Ammon's horn (tissue), 1 donor: ENCODE measurements at regions not wholly inside any gene's neighbourhood (a gene's known extent, or its start where the extent isn't known, plus 50 kb on each side); places are given as distances from the start of the nearest gene placed in this dataset.
"Not testable (repeated sequence)": the region's sequence is repeated elsewhere in the genome, so short reads cannot be mapped to it uniquely, and the experiment has no call there.

ENCODE experiments used
- DNase-seq: peaks from one replicate; pipeline ENCODE4 v3.0.0-alpha.2; 2016; ENCODE audit warnings: low spot score

- DNase-seq = no peak
These were observed 344.4 kb upstream of the SLC39A10 start for GRCh38 chr2:195312662-195313061.

GRCh38 chr2:195308163-195308562 lies 348.9 kb upstream of the SLC39A10 start:
- no peak for DNase-seq

DNA sequence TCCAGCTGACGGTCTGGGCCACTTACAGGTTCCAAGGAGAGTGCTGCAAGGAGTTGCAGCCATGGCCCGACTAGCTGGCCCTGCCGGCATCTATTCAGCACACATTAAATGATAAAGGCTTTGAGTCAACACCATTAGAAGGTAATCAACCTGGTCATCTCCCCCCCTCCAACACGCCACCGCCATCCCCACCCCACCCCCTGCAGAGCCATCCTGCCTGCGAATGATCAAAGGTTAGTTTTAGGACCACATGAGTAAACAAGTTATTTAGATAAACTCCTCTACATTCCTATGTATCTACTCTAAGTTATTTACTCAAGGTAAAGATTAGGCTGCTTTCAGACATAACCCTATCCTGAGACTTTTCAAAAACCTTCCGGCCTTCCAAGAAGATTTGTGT lies 349.3 kb upstream of the SLC39A10 start:
- no peak for DNase-seq

DNA sequence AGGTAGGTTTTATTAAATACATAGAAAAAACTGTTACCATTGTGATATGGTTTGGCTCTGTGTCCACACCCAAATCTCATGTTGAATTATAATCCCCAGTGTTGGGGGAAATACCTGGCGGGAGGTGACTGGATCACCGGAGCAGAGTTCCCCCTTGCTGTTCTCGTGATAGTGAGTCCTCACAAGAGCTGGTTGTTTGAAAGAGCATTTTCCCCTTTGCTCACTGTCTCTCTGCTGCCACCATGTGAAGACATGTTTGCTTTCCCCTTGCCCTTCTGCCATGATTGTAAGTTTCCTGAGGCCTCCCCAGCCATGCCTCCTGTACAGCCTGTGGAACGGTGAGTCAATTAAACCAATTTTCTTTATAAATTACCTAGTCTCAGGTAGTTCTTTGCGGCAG lies 352.7 kb upstream of the SLC39A10 start:
- no peak for DNase-seq

DNA sequence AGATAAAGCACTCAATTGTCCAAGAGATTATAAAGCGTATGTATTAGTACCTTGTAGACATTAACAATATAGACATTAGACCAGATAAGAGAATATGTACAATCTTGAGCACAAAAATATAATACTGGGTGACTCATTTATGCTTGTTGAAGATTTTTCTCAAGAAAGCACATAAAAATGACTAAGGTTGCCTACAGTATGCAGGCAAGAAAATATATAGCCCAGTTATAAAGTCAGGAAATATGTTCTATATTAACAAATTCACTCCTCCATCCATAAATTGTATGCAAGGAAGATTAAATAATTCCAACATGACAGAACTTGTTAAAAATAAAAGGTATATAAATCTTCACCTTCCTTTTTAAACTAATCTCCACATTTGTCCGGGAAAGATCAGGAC lies 356.4 kb upstream of the SLC39A10 start:
- DNase-seq = no peak

- no peak for DNase-seq
These were observed 357.4 kb upstream of the SLC39A10 start for GRCh38 chr2:195299600-195299999.

DNA sequence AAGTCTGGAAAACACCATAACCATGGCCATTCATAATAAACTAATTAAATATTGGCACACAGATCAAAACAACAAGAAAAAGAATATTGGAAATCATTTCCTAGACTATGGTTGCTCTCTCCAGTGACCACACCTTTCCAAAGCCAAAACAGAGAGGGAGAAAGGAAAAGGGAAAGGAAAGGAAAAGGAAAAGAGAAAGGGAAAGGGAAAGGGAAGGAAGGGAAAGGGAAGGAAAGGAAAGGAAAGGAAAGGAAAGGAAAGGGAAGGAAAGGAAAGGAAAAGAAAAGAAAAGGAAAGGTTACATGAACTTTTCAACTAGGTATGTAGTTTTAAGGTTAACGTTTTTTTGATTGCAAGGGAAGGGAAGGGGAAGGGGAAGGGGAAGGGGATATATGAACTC lies 360.5 kb upstream of the SLC39A10 start:
- DNase-seq = no peak

GRCh38 chr2:195289081-195289480 lies 367.9 kb upstream of the SLC39A10 start:
- DNase-seq = no peak

GRCh38 chr2:195279840-195280427 lies 377.1 kb upstream of the SLC39A10 start:
- DNase-seq = no peak

DNA sequence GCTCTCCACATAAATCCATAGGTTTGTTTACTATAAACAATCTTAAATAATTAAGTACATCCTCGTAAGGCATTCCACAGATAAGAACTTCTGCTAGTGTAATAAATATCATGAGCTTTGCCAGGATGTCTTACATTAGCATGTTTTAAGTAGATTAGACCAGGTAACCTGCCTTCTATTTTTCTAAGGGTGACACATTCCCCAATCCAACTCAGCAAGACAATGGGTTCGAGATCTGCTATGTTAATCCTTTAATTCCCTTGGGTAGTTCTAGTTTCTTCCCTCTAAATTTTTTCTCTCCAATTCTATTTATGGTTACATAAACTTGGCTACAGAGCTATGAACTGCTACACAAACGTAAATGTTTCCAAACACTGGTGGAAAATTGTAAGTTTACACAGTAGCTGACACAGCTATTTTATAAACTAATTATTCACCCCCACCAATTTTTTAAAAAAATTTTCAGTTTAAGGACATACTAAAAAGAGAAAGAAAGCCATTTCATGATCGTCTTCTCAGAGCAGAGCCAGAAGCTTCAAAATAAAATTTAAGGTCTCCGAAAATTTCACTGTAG lies 386.5 kb upstream of the SLC39A10 start:
- no peak for DNase-seq

DNA sequence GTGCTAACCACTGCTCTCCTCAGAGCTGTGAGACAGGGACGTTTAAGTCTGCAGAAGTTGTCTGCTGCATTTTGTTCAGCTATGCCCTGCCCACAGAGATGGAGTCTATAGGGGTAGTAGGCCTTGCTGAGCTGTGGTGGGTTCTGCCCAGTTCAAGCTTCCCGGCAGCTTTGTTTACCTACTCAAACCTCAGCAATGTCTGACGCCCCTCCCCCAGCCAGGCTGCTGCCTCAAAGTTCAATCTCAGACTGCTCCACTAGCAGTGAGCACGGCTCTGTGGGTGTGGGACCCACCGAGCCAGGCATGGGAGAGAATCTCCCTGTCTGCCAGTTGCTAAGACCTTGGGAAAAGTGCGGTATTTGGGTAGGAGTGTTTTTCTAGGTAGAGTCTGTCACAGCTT lies 387.8 kb upstream of the SLC39A10 start:
- DNase-seq = no peak

DNA sequence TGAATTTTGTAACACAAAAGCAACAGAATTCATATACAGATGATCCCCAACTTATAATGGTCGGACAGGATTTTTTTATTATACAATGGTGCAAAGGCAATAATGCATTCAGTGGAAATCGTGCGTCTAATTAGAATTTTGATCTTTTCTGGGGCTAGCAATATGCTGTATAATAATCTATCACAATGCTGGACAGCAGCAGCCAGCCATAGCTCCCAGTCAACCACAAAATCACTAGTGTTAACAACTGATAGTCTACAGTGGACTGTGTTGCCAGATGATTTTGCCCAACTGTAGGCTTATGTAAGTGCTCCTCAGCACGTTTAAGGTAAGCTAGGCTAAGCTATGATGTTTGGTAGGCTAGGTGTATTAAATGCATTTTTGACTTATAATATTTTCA lies 399.0 kb upstream of the SLC39A10 start:
- DNase-seq = no peak

DNA sequence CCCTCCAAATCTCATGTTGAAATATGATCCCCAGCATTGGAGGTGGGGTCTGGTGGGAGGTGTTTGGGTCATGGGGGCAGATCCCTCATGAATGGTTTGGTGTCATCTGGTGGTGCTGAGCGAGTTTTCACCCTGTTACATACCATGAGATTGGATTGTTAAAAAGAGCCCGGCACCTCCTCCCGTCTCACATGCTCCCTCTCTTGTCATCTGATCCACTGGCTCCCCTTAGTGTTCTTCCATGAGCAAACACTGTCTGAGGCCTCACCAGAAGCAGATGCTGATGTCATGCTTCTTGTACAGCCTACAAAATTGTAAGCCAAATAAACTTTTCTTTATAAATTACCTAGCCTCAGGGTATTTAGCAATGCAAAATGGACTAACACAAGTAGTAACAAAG lies 405.0 kb upstream of the SLC39A10 start:
- DNase-seq = no peak

GRCh38 chr2:195251214-195251613 lies 405.8 kb upstream of the SLC39A10 start:
- DNase-seq = no peak

DNA sequence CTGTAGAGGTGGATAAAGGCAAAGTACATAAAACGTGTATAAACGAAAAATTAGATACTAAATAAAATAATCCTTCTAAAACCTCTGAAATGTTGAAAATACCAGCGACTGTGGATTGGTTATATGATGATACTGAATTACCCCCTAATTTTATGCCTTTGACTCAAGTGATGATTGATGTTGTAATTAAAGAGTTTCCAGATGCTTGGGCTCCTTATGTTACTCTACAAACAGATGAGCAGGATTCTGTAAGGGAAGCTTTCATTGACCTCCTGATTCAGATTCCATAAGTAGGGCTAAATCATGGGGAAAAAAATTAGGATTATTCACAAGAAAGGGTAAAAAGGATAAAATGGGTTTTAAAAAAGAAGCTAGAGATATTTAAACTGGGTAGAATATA lies 418.2 kb upstream of the SLC39A10 start:
- no peak for DNase-seq

- no peak for DNase-seq
These were observed 418.6 kb upstream of the SLC39A10 start for GRCh38 chr2:195238379-195238778.

DNA sequence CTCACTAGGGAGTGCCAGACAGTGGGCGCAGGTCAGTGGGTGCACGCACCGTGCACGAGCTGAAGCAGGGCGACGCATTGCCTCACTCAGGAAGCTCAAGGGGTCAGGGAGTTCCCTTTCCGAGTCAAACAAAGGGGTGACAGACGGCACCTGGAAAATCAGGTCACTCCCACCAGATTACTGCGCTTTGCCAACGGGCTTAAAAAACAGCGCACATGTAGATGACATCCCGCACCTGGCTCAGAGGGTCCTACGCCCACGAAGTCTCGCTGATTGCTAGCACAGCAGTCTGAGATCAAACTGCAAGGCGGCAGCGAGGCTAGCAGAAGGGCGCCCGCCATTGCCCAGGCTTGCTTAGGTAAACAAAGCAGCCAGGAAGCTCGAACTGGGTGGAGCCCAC lies 428.5 kb upstream of the SLC39A10 start:
- not testable (repeated sequence) for DNase-seq

GRCh38 chr2:195214072-195214471 lies 443.0 kb upstream of the SLC39A10 start:
- DNase-seq = peak; percentile 39

DNA sequence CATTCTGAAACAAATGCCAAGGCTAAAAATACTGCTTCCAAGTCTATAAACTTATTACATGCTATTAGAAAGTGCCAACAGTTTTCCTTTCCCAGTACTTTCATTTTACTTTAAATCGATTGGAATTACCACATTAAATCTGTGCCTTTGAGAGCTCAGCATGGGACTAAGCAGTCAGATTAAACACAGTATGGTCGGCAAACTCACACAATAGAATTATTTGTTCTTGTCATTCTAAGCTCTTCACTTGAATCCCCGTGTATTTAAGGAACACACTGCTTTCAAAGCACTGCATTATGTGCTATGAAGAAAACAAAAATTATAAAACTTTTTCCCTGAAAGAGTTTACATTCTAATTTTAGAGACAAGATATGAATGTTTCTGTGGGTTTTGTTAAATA lies 444.4 kb upstream of the SLC39A10 start:
- no peak for DNase-seq

DNA sequence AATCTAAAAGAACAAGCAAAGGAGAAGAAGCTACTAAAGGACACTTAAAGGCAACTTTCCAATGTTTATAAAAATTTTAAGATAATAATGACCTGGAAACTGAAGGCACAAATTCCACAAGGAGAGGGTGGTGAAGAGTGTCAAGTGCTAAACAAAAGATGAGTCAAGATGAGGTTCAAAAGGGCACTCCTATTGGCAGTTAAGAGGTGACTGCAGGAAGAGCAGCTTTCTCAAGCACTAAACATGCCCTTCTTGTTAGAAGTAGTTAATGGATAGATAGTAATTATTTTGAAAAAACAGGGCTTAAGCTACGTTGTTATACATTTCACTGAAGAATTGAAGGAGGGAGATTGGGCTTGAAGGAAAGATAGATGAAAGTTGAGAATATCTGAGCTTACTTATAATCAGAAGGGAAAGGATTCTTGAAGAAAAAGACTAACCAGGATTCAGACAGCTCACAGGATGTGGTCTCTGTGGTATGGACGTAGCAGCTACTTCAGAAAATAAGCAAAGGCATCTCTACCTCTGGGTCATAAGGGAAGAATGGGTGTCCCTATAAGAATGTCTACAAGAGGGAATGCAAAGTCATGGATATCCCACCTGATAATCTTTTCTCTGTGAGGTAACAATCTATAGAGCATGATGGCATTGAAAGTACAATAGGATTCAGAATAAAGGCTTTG lies 454.7 kb upstream of the SLC39A10 start:
- DNase-seq = no peak

GRCh38 chr2:195199864-195200263 lies 457.2 kb upstream of the SLC39A10 start:
- no peak for DNase-seq

DNA sequence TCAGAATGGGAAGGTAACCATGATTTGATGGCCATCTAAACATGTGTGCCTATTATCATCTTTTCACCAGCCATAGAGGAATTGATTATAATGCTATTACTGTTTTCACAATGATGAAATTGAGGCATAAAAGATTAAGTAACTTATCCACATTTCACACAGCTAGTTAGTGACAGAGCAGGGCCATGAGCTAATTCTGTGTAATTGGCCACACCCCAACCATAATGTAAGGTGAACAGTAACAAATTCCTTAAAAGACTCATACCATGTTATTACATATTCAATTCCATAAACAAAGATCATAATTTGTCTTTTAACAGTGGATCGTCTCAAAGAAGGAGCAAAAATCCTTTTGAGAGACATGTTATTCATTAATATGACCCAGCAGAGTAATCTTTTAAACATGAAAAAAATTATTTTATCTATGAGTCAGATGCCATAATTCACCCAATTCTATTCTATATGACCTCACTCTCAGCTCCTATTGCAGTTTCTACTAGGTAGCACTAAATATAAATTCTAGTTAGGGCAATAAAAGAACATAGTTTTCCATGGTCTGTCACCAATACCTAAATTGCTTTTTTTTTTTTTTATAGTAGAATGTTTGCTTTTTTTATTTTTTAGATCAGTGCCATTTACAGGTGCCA lies 475.8 kb upstream of the SLC39A10 start:
- DNase-seq = no peak

DNA sequence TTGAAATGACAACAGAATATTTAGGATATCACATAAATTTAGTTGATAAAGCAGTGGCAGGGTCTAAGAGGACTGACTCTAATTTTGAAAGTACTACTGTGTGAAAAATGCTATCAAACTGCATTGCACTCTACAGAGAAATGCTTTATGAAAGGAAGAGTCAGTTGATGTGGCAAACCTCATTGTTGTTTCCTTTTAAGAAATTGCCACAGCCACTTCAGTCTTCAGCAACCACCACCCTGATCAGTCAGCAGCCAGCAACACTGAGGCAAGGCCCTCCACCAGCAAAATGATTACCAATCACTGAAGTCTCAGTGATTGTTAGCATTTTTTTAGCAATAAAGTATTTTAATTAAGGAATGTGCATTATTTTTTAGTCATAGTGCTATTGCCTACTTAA lies 488.7 kb upstream of the SLC39A10 start:
- DNase-seq = no peak
